ENCODE measurements at regions not wholly inside any gene's neighbourhood (a gene's known extent, or its start where the extent isn't known, plus 50 kb on each side); places are given as distances from the start of the nearest gene placed in this dataset.
"Not testable (repeated sequence)": the region's sequence is repeated elsewhere in the genome, so short reads cannot be mapped to it uniquely, and the experiment has no call there.

DNA sequence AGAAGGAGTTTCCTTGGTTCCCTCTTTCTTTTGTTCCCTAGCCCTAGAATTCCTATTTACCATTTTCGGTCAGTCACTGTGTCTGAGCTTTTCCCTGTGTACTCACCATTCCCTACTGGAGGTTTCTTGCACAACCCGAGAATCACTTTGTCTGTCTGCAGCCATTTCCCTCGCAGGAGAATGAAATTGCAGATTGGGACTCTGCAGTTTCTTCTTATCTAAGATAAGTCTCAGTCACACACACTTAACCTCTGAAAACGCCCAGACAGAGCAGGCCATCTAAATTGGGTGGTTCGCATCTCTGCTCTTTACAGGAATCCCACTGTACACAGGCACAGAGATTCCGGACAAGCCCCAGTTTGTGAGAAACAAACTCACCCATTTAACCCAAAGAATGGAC lies 58.6 kb upstream of the CNTNAP2 start:
- no peak overlapping the region for H3K27ac ChIP-seq
- no peaks in the 10 kb centered on the region for H3K4me1 ChIP-seq
- no peaks in the 10 kb centered on the region for H3K27me3 ChIP-seq
- no peaks in the 10 kb centered on the region for H4K20me1 ChIP-seq
- no peak overlapping the region for H3K4me2 ChIP-seq
- no peak for TF ChIP-seq Cebpa-rat (IDR thresholded peaks at IDR 0.05)
- no peaks in the 10 kb centered on the region for H3K36me3 ChIP-seq
- H3K4me3 ChIP-seq = no peak overlapping the region
- H3K9ac ChIP-seq = no peak overlapping the region
- no peaks in the 10 kb centered on the region for H3K9me3 ChIP-seq (replicated peaks in 1 of 11)

- Histone ChIP-seq H3K9me3 (replicated peaks in 1 of 11) (no peaks in the 10 kb centered on the region), H3K4me1 (no peaks in the 10 kb centered on the region)
These were observed 61.7 kb upstream of the CNTNAP2 start for GRCh38 chr7:146054909-146055308.

GRCh38 chr7:146053492-146053891 lies 63.1 kb upstream of the CNTNAP2 start:
- H3K36me3 ChIP-seq = no peaks in the 10 kb centered on the region
- no peaks in the 10 kb centered on the region for H3K9me3 ChIP-seq (replicated peaks in 1 of 11)
- no peak for TF ChIP-seq Cebpa-rat (IDR thresholded peaks at IDR 0.05)
- H3K4me2 ChIP-seq = no peak overlapping the region
- no peaks in the 10 kb centered on the region for H4K20me1 ChIP-seq
- no peaks in the 10 kb centered on the region for H3K4me1 ChIP-seq
- no peak overlapping the region for H3K27ac ChIP-seq
- no peaks in the 10 kb centered on the region for H3K27me3 ChIP-seq
- H3K4me3 ChIP-seq = no peak overlapping the region
- H3K9ac ChIP-seq = no peak overlapping the region

More at GRCh38 chr7:146054909-146055308, 61.7 kb upstream of the CNTNAP2 start:
- no peak overlapping the region for H3K4me2 ChIP-seq
- TF ChIP-seq Cebpa-rat (IDR thresholded peaks at IDR 0.05) = no peak
- no peaks in the 10 kb centered on the region for H3K27me3 ChIP-seq
- no peak overlapping the region for H3K4me3 ChIP-seq
- H3K9ac ChIP-seq = no peak overlapping the region
- no peaks in the 10 kb centered on the region for H3K36me3 ChIP-seq
- H4K20me1 ChIP-seq = no peaks in the 10 kb centered on the region
- no peak overlapping the region for H3K27ac ChIP-seq

DNA sequence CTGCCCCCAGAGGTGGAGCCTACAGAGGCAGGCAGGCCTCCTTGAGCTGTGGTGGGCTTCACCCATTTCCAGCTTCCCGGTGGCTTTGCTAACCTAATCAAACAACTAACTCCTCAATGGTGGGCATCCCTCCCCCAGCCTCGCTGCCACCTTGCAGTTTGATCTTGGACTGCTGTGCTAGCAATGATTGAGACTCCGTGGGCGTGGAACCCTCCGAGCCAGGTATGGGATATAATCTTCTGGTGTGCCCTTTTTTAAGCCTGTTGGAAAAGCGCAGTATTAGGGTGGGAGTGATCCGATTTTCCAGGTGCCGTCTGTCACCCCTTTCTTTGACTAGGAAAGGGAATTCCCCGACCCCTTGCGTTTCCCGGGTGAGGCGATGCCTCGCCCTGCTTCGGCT lies 73.3 kb upstream of the CNTNAP2 start:
- H3K27me3 ChIP-seq; H3K9me3 ChIP-seq (replicated peaks in 1 of 11); H3K9ac ChIP-seq; H4K20me1 ChIP-seq; H3K4me3 ChIP-seq; H3K4me1 ChIP-seq; H3K4me2 ChIP-seq; H3K27ac ChIP-seq; H3K36me3 ChIP-seq: not testable (repeated sequence)

GRCh38 chr7:146028251-146028750 lies 88.3 kb upstream of the CNTNAP2 start:
- no peak for TF ChIP-seq Cebpa-rat (IDR thresholded peaks at IDR 0.05)
- H3K4me3 ChIP-seq = no peak overlapping the region
- H3K4me1 ChIP-seq = no peaks in the 10 kb centered on the region
- peaks cover 0 to 5% (median 0%) of the 10 kb centered on the region in 11 experiments; a peak in 1 of 22 replicates for H3K9me3 ChIP-seq (replicated peaks in 1 of 11)
- no peak overlapping the region for H3K9ac ChIP-seq
- no peaks in the 10 kb centered on the region for H3K36me3 ChIP-seq
- no peak overlapping the region for H3K27ac ChIP-seq
- H3K27me3 ChIP-seq = no peaks in the 10 kb centered on the region
- no peak overlapping the region for H3K4me2 ChIP-seq
- no peaks in the 10 kb centered on the region for H4K20me1 ChIP-seq

DNA sequence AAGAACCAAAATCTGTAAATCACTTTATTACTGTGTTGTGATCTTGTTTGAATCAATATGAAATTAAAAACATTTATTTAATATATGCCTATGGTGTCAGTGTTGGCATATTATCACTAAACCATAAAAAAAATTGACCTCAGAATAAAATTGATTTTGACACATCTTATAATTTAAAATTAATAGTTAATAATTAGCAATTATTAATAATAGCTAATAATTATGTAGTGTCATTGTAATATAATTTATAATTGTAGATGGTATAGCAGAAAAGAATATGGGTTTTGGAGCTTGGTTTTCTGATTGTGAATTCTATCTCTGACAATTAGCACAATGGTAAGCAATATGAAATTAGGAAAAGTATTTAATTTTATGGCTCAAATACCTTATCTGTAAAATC lies 89.4 kb upstream of the CNTNAP2 start:
- Histone ChIP-seq H3K4me3 (no peak overlapping the region), H3K9me3 (replicated peaks in 1 of 11) (peaks cover 0 to 5% (median 0%) of the 10 kb centered on the region in 11 experiments; a peak in 1 of 22 replicates), H3K4me2 (no peak overlapping the region), H4K20me1 (no peaks in the 10 kb centered on the region), H3K9ac (no peak overlapping the region), H3K27ac (no peak overlapping the region), H3K27me3 (no peaks in the 10 kb centered on the region), H3K36me3 (no peaks in the 10 kb centered on the region), H3K4me1 (no peaks in the 10 kb centered on the region)
- TF ChIP-seq Cebpa-rat (IDR thresholded peaks at IDR 0.05) = no peak

GRCh38 chr7:146022776-146023175 lies 93.8 kb upstream of the CNTNAP2 start:
- no peaks in the 10 kb centered on the region for H3K4me1 ChIP-seq

GRCh38 chr7:146019041-146020004 lies 97.3 kb upstream of the CNTNAP2 start:
- not testable (repeated sequence) for H3K4me3 ChIP-seq

More at GRCh38 chr7:146022776-146023175, 93.8 kb upstream of the CNTNAP2 start:
- Histone ChIP-seq H3K4me2 (no peak overlapping the region), H3K36me3 (no peaks in the 10 kb centered on the region), H3K27ac (no peak overlapping the region), H3K9me3 (replicated peaks in 1 of 11) (peaks cover 0 to 5% (median 0%) of the 10 kb centered on the region in 11 experiments; a peak in 1 of 22 replicates), H4K20me1 (no peaks in the 10 kb centered on the region), H3K4me3 (no peak overlapping the region), H3K9ac (no peak overlapping the region), H3K27me3 (no peaks in the 10 kb centered on the region)
- no peak for TF ChIP-seq Cebpa-rat (IDR thresholded peaks at IDR 0.05)

GRCh38 chr7:146017366-146017765 lies 99.2 kb upstream of the CNTNAP2 start:
- not testable (repeated sequence) for H3K4me2 ChIP-seq; H4K20me1 ChIP-seq; H3K36me3 ChIP-seq; H3K27ac ChIP-seq; H3K4me3 ChIP-seq; H3K4me1 ChIP-seq; H3K27me3 ChIP-seq; H3K9me3 ChIP-seq (replicated peaks in 1 of 11); H3K9ac ChIP-seq

More at GRCh38 chr7:146019041-146020004, 97.3 kb upstream of the CNTNAP2 start:
- H3K4me1 ChIP-seq; H3K9me3 ChIP-seq (replicated peaks in 1 of 11); H3K9ac ChIP-seq; H4K20me1 ChIP-seq; H3K27ac ChIP-seq; H3K36me3 ChIP-seq; H3K4me2 ChIP-seq; H3K27me3 ChIP-seq: not testable (repeated sequence)

GRCh38 chr7:146014154-146014553 lies 102.4 kb upstream of the CNTNAP2 start:
- not testable (repeated sequence) for H3K9me3 ChIP-seq (replicated peaks in 1 of 11)

More at GRCh38 chr7:146014154-146014553, 102.4 kb upstream of the CNTNAP2 start:
- not testable (repeated sequence) for H3K9ac ChIP-seq, H3K36me3 ChIP-seq, H3K27me3 ChIP-seq, H3K4me3 ChIP-seq, H3K4me1 ChIP-seq, H4K20me1 ChIP-seq, H3K27ac ChIP-seq, H3K4me2 ChIP-seq
